ENCODE measurements at regions not wholly inside any gene's neighbourhood (a gene's known extent, or its start where the extent isn't known, plus 50 kb on each side); places are given as distances from the start of the nearest gene placed in this dataset.

DNA sequence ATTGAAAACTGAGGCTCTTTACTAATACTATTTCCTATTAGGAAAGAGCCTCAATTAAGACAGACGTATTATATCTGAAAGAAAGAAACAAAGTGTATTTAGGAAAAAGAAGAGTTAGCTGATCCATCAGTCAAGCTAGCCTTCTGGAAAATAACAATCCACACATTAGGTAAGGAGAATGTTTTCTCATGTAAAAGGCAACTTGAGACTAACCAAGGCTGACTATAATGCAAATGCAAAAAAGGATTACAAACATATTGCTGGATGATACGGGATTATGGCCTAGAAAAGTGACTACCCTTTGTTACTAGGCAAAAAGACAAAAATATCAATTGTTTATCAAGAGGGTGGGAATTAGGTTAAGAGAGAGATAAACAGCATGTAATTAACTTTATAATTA, 176.9 kb downstream of the RFPL4B start:
- TF ChIP-seq, protein P1, sequence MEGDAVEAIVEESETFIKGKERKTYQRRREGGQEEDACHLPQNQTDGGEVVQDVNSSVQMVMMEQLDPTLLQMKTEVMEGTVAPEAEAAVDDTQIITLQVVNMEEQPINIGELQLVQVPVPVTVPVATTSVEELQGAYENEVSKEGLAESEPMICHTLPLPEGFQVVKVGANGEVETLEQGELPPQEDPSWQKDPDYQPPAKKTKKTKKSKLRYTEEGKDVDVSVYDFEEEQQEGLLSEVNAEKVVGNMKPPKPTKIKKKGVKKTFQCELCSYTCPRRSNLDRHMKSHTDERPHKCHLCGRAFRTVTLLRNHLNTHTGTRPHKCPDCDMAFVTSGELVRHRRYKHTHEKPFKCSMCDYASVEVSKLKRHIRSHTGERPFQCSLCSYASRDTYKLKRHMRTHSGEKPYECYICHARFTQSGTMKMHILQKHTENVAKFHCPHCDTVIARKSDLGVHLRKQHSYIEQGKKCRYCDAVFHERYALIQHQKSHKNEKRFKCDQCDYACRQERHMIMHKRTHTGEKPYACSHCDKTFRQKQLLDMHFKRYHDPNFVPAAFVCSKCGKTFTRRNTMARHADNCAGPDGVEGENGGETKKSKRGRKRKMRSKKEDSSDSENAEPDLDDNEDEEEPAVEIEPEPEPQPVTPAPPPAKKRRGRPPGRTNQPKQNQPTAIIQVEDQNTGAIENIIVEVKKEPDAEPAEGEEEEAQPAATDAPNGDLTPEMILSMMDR (IDR thresholded peaks at IDR 0.05; ENCODE audit: low read depth, low read length, missing input control) = no peak
- TF ChIP-seq JUND (IDR thresholded peaks at IDR 0.05) (no peak), NR2F2 (IDR thresholded peaks at IDR 0.05) (no peak), RAD21 (IDR thresholded peaks at IDR 0.05) (no peak), HNF4A (conservative IDR thresholded peaks at IDR 0.05) (no peak), YY1 (IDR thresholded peaks at IDR 0.05) (no peak), RXRA (IDR thresholded peaks at IDR 0.05) (no peak), EGR1 (IDR thresholded peaks at IDR 0.05; ENCODE audit: low read depth in 2 of 2) (no peak), GABPA (IDR thresholded peaks at IDR 0.05 in 1 of 2, conservative IDR thresholded peaks at IDR 0.05 in 1 of 2) (no peak), FOXA2 (IDR thresholded peaks at IDR 0.05) (no peak)
- TF ChIP-seq, protein P2, sequence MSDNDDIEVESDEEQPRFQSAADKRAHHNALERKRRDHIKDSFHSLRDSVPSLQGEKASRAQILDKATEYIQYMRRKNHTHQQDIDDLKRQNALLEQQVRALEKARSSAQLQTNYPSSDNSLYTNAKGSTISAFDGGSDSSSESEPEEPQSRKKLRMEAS (IDR thresholded peaks at IDR 0.05) = no peak
- TF ChIP-seq, protein P3, sequence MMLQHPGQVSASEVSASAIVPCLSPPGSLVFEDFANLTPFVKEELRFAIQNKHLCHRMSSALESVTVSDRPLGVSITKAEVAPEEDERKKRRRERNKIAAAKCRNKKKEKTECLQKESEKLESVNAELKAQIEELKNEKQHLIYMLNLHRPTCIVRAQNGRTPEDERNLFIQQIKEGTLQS (IDR thresholded peaks at IDR 0.05) = no peak
